H9 (cell line): ENCODE measurements at regions not wholly inside any gene's neighbourhood (a gene's known extent, or its start where the extent isn't known, plus 50 kb on each side); places are given as distances from the start of the nearest gene placed in this dataset.

ENCODE experiments used
- DNase-seq: peaks from one replicate; pipeline ENCODE4 v3.0.0-alpha.2; 2017
- H2AFZ ChIP-seq: one replicate; pipeline ENCODE4 v1.6.1; 2013; ENCODE audit warnings: mild to moderate bottlenecking, low read length, control low read depth, moderate library complexity
- H2AK5ac ChIP-seq: 2 replicates; pipeline ENCODE4 v1.6.1; 2013; ENCODE audit warnings: low read length, control low read depth, mixed read lengths; ENCODE audit not compliant: insufficient read length
- H2BK120ac ChIP-seq: one replicate; pipeline ENCODE4 v1.6.1; 2013; ENCODE audit warnings: low read depth, mild to moderate bottlenecking, low read length, control low read depth, inconsistent platforms; ENCODE audit not compliant: poor library complexity, severe bottlenecking
- H2BK12ac ChIP-seq: 2 replicates; pipeline ENCODE4 v1.6.1; 2013; ENCODE audit warnings: low read length, control low read depth, mixed read lengths, low read depth; ENCODE audit not compliant: insufficient read length
- H2BK15ac ChIP-seq: 2 replicates; pipeline ENCODE4 v1.6.1; 2013; ENCODE audit warnings: low read depth, low read length, control low read depth
- H2BK20ac ChIP-seq: one replicate; pipeline ENCODE4 v1.6.1; 2013; ENCODE audit warnings: low read depth, mild to moderate bottlenecking, low read length, control low read depth, inconsistent platforms; ENCODE audit not compliant: poor library complexity, severe bottlenecking
- H2BK5ac ChIP-seq: 2 replicates; pipeline ENCODE4 v1.6.1; 2013; ENCODE audit warnings: low read length, control low read depth, mixed read lengths; ENCODE audit not compliant: insufficient read length
- H3K14ac ChIP-seq: 2 replicates; pipeline ENCODE4 v1.6.1; 2013; ENCODE audit warnings: low read length, control low read depth; ENCODE audit not compliant: insufficient read depth
- H3K18ac ChIP-seq: 2 replicates; pipeline ENCODE4 v1.6.1; 2013; ENCODE audit warnings: low read depth, mild to moderate bottlenecking, mixed read lengths, low read length, control low read depth; ENCODE audit not compliant: insufficient read length
- H3K23ac ChIP-seq: 2 replicates; pipeline ENCODE4 v1.6.1; 2013; ENCODE audit warnings: low read length, control low read depth, mixed read lengths, low read depth; ENCODE audit not compliant: insufficient read length
- H3K23me2 ChIP-seq: 2 replicates; pipeline ENCODE4 v1.6.1; 2013; ENCODE audit warnings: low read depth, mild to moderate bottlenecking, mixed read lengths, low read length, control low read depth; ENCODE audit not compliant: insufficient read length, poor library complexity, severe bottlenecking
- H3K27ac ChIP-seq: 2 replicates; pipeline ENCODE4 v1.5.1; 2013; ENCODE audit warnings: low read length, control low read depth, mixed read lengths, low read depth; ENCODE audit not compliant: insufficient read length
- H3K27me3 ChIP-seq: 2 replicates; pipeline ENCODE4 v1.6.1; 2013; ENCODE audit warnings: low read length, control low read depth, inconsistent platforms; ENCODE audit not compliant: insufficient read depth
- H3K4ac ChIP-seq: 2 replicates; pipeline ENCODE4 v1.6.1; 2013; ENCODE audit warnings: low read depth, mild to moderate bottlenecking, control low read depth, inconsistent platforms, low read length, moderate library complexity
- H3K4me1 ChIP-seq: 2 replicates; pipeline ENCODE4 v1.6.1; 2013; ENCODE audit warnings: low read length, control low read depth, inconsistent platforms; ENCODE audit not compliant: insufficient read depth
- H3K4me2 ChIP-seq: 2 replicates; pipeline ENCODE4 v1.6.1; 2013; ENCODE audit warnings: low read length, control low read depth, mixed read lengths; ENCODE audit not compliant: insufficient read length, insufficient read depth
- H3K56ac ChIP-seq: 2 replicates; pipeline ENCODE4 v1.6.1; 2013; ENCODE audit warnings: low read depth, mild to moderate bottlenecking, mixed read lengths, low read length, control low read depth; ENCODE audit not compliant: insufficient read length
- H3K79me1 ChIP-seq: 2 replicates; pipeline ENCODE4 v1.6.1; 2013; ENCODE audit warnings: low read depth, mild to moderate bottlenecking, moderate library complexity, low read length, control low read depth, inconsistent platforms; ENCODE audit not compliant: insufficient read depth, poor library complexity, severe bottlenecking
- H3K79me2 ChIP-seq: 2 replicates; pipeline ENCODE4 v1.6.1; 2013; ENCODE audit warnings: low read length, control low read depth, inconsistent platforms; ENCODE audit not compliant: insufficient read depth
- H3K9ac ChIP-seq: 2 replicates; pipeline ENCODE4 v1.6.1; 2013; ENCODE audit warnings: low read length, control low read depth, mixed read lengths; ENCODE audit not compliant: insufficient read length; ENCODE audit errors: extremely low read depth
- H3K9me3 ChIP-seq: one replicate; pipeline ENCODE4 v1.6.1; 2013; ENCODE audit warnings: low read depth, low read length, inconsistent platforms; ENCODE audit not compliant: control insufficient read depth
- H3T11ph ChIP-seq: one replicate; pipeline ENCODE4 v1.6.1; 2013; ENCODE audit warnings: mild to moderate bottlenecking, low read length, control low read depth, inconsistent platforms
- H4K20me1 ChIP-seq: one replicate; pipeline ENCODE4 v1.6.1; 2013; ENCODE audit not compliant: control insufficient read depth, insufficient read length, insufficient read depth
- H4K5ac ChIP-seq: 2 replicates; pipeline ENCODE4 v1.6.1; 2013; ENCODE audit warnings: low read depth, mild to moderate bottlenecking, mixed read lengths, low read length, control low read depth; ENCODE audit not compliant: insufficient read length
- H4K8ac ChIP-seq: replicated peaks from 2 replicates; pipeline ENCODE4 v1.6.1; 2013; ENCODE audit warnings: low read length, control low read depth, mixed read lengths, low read depth; ENCODE audit not compliant: insufficient read length
- H4K91ac ChIP-seq: 2 replicates; pipeline ENCODE4 v1.6.1; 2013; ENCODE audit warnings: low read depth, mild to moderate bottlenecking, moderate library complexity, mixed read lengths, low read length, control low read depth; ENCODE audit not compliant: insufficient read length
- H3K27ac Mint-ChIP-seq, 3 experiments: 2 replicates in 2 of 3; 3 replicates in 1 of 3; pipeline ENCODE4 v1.8.0; 2020 to 2021; ENCODE audit warnings: mixed read lengths in 3 of 3, mild to moderate bottlenecking in 1 of 3, moderate library complexity in 1 of 3
- H3K27me3 Mint-ChIP-seq: 2 replicates; pipeline ENCODE4 v1.8.0; 2021; ENCODE audit warnings: low read depth, mild to moderate bottlenecking, moderate library complexity, mixed read lengths
- H3K36me3 Mint-ChIP-seq, 3 experiments: 2 replicates in 2 of 3; 3 replicates in 1 of 3; pipeline ENCODE4 v1.8.0; 2020 to 2021; ENCODE audit warnings: low read depth in 3 of 3, mixed read lengths in 3 of 3; ENCODE audit not compliant: insufficient read depth in 1 of 3
- H3K4me1 Mint-ChIP-seq, 2 experiments: 2 replicates each; pipeline ENCODE4 v1.8.0; 2020; ENCODE audit warnings: mixed read lengths in 2 of 2
- H3K4me3 Mint-ChIP-seq, 2 experiments: 2 replicates in 1 of 2; 3 replicates in 1 of 2; pipeline ENCODE4 v1.8.0; 2020 to 2021; ENCODE audit warnings: mild to moderate bottlenecking in 2 of 2, mixed read lengths in 2 of 2, moderate library complexity in 1 of 2
- H3K9me3 Mint-ChIP-seq, 2 experiments: 2 replicates in 1 of 2; 3 replicates in 1 of 2; pipeline ENCODE4 v1.8.0; 2020; ENCODE audit warnings: mild to moderate bottlenecking in 2 of 2, mixed read lengths in 2 of 2, moderate library complexity in 1 of 2
- WGBS: extraction: QIAGEN DNeasy Blood & Tissue Kit; methylation state at CpG from one replicate; pipeline ENCODE4 v1.1.7; 2013; ENCODE audit warnings: missing lambda C conversion rate, low lambda C conversion rate, mixed read lengths; ENCODE audit not compliant: insufficient read length; ENCODE audit errors: extremely low coverage; 5-methylcytosine and 5-hydroxymethylcytosine counted together
- TF ChIP-seq, protein P1 (sequence below): fragments of 200-600 bp; sonication (generic); conservative IDR thresholded peaks from 3 replicates; pipeline ENCODE4 v1.8.0; 2021; ENCODE audit warnings: antibody characterized with exemption, mild to moderate bottlenecking

DNA sequence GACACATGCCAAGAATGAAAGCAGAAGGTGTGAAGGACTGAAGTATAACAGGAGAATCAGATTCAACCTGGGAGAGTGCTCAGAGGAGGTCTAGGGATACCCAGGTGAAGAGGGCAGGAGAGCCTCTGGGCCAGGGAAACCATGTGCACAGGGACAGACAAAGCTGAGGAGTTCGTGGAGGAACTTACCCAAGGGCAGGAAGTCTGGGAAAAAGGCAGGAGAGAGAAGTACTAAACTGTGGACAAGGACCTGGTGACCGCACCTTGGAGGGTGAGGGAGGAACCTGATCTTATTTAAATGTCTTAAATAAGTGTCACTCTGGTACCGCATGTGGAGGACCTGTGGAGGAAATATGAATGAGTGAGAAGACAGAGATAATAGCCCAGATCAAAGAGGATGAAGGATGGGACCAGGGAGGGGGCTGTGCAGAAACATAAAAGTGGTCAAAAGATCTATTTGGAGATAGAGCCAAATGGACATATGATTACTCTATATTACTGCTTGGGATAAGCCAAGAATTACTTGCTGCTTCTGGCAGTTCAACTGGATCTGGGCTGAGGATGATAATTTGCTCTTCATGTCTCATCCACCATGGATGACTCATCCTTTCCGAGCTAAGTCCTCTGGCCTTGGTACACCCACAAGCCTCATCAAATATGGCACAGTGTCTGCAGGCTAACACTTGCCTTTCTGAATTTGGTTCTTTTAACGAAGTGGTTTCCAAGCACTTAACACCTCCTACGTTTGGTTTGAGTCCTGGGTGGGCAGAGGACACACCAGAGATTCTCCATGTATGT, 116.9 kb upstream of the NMNAT3 start:
- H3K79me2 ChIP-seq: no peaks in the 10 kb centered on the region
- H3K9me3 Mint-ChIP-seq: no peaks in the 10 kb centered on the region; a peak in 2 of 5 replicates
- DNase-seq: no peak
- TF ChIP-seq, protein P1, sequence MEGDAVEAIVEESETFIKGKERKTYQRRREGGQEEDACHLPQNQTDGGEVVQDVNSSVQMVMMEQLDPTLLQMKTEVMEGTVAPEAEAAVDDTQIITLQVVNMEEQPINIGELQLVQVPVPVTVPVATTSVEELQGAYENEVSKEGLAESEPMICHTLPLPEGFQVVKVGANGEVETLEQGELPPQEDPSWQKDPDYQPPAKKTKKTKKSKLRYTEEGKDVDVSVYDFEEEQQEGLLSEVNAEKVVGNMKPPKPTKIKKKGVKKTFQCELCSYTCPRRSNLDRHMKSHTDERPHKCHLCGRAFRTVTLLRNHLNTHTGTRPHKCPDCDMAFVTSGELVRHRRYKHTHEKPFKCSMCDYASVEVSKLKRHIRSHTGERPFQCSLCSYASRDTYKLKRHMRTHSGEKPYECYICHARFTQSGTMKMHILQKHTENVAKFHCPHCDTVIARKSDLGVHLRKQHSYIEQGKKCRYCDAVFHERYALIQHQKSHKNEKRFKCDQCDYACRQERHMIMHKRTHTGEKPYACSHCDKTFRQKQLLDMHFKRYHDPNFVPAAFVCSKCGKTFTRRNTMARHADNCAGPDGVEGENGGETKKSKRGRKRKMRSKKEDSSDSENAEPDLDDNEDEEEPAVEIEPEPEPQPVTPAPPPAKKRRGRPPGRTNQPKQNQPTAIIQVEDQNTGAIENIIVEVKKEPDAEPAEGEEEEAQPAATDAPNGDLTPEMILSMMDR: no peak
- no peaks in the 10 kb centered on the region for H3K9me3 ChIP-seq
- H3K4ac ChIP-seq: no peak overlapping the region
- H3K56ac ChIP-seq: no peak overlapping the region
- no peak overlapping the region for H3K14ac ChIP-seq
- H2AK5ac ChIP-seq: no peak overlapping the region
- no peak overlapping the region for H2BK5ac ChIP-seq
- no peak overlapping the region for H3K4me2 ChIP-seq
- no peak overlapping the region for H4K5ac ChIP-seq
- no peak overlapping the region for H2BK20ac ChIP-seq
- no peak overlapping the region for H2AFZ ChIP-seq
- no peak overlapping the region for H3K23ac ChIP-seq
- H4K20me1 ChIP-seq: no peaks in the 10 kb centered on the region
- no peak overlapping the region for H2BK120ac ChIP-seq
- peaks cover 8% of the 10 kb centered on the region for H3K27me3 Mint-ChIP-seq
- no peak overlapping the region for H4K8ac ChIP-seq
- no peak overlapping the region for H3K27ac ChIP-seq
- no peak overlapping the region for H3K27ac Mint-ChIP-seq
- H3K23me2 ChIP-seq: no peaks in the 10 kb centered on the region
- H2BK15ac ChIP-seq: no peak overlapping the region
- no peak overlapping the region for H4K91ac ChIP-seq
- no peaks in the 10 kb centered on the region; a peak in 1 of 7 replicates for H3K36me3 Mint-ChIP-seq
- no peaks in the 10 kb centered on the region for H3K4me1 Mint-ChIP-seq
- no peak overlapping the region for H3K18ac ChIP-seq
- H3K9ac ChIP-seq: no peak overlapping the region
- H3K4me3 Mint-ChIP-seq: no peak overlapping the region
- WGBS: no CpG with 5 or more reads among the region's 6 CpGs
- H2BK12ac ChIP-seq: no peak overlapping the region
- H3K27me3 ChIP-seq: no peaks in the 10 kb centered on the region
- no peaks in the 10 kb centered on the region for H3K79me1 ChIP-seq
- H3T11ph ChIP-seq: no peak overlapping the region
- no peaks in the 10 kb centered on the region for H3K4me1 ChIP-seq
